ENCODE measurements at regions not wholly inside any gene's neighbourhood (a gene's known extent, or its start where the extent isn't known, plus 50 kb on each side); places are given as distances from the start of the nearest gene placed in this dataset.

DNA sequence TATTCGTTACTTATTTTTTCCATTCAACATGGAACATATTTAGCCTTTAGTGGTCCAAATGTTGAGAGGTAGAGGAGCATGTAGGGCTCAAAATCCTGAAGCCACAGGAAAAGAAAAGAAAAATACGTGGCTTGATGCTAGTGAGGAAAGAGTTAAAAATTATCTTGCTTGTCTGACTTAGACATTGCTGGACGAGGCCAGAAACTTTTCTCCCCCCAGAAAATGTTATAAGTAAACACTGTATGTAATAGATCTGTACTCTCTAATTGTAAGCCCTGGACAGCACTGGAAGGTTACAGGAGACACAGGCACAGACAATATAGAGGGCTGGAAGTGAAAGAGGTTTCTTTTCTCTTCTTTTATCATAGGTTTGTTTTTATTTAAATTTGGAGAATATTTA, 165.6 kb downstream of the ZFP64 start:
- no peak overlapping the region for H3K18ac ChIP-seq (ENCODE audit: low read length)
- no peak overlapping the region for H4K8ac ChIP-seq (ENCODE audit: low read depth, low read length)
- H2BK5ac ChIP-seq (ENCODE audit: low read depth, low read length, poor library complexity): no peak overlapping the region
- H3K4ac ChIP-seq (ENCODE audit: low read depth, low read length): no peak overlapping the region
- no peaks in the 10 kb centered on the region for H3K4me1 ChIP-seq (ENCODE audit: control insufficient read depth in 1 of 2, insufficient read depth in 2 of 2, low read length in 2 of 2)
- no peaks in the 10 kb centered on the region for H3K27me3 ChIP-seq (ENCODE audit: insufficient read depth, low read length)
- no peak overlapping the region for H3K23ac ChIP-seq (ENCODE audit: low read length)
- no peak overlapping the region for H4K91ac ChIP-seq (ENCODE audit: low read depth, low read length)
- H3K14ac ChIP-seq (ENCODE audit: low read length): no peak overlapping the region
- H2AFZ ChIP-seq (ENCODE audit: insufficient read depth, low read length, poor library complexity): no peak overlapping the region
- H3K9ac ChIP-seq (ENCODE audit: low read length): no peak overlapping the region
- DNase-seq: no peak
- no peak overlapping the region for H2AK5ac ChIP-seq (ENCODE audit: low read length)
- H4K12ac ChIP-seq (ENCODE audit: low read depth, low read length): no peak overlapping the region
- H3K4me3 ChIP-seq (ENCODE audit: low read depth, low read length): no peak overlapping the region
- no peak overlapping the region for H2BK12ac ChIP-seq (ENCODE audit: low read length)
- no peaks in the 10 kb centered on the region for H3K36me3 ChIP-seq (ENCODE audit: control insufficient read depth in 1 of 2, insufficient read depth in 2 of 2, low read length in 2 of 2)
- H2BK120ac ChIP-seq (ENCODE audit: insufficient read depth, low read length, poor library complexity): no peak overlapping the region
- no peak overlapping the region for H3K4me2 ChIP-seq (ENCODE audit: low read length)
- H3K27ac ChIP-seq (ENCODE audit: low read depth, low read length): no peak overlapping the region
- no peaks in the 10 kb centered on the region for H3K79me1 ChIP-seq (ENCODE audit: low read length)
- no peaks in the 10 kb centered on the region for H3K79me2 ChIP-seq (ENCODE audit: control insufficient read depth, insufficient read depth, low read length, poor library complexity)
- WGBS (ENCODE audit: extremely low coverage, insufficient coverage, insufficient read length): no CpG with 5 or more reads among the region's 3 CpGs
- H3K9me3 ChIP-seq (ENCODE audit: insufficient read depth, low read depth, low read length): no peaks in the 10 kb centered on the region

DNA sequence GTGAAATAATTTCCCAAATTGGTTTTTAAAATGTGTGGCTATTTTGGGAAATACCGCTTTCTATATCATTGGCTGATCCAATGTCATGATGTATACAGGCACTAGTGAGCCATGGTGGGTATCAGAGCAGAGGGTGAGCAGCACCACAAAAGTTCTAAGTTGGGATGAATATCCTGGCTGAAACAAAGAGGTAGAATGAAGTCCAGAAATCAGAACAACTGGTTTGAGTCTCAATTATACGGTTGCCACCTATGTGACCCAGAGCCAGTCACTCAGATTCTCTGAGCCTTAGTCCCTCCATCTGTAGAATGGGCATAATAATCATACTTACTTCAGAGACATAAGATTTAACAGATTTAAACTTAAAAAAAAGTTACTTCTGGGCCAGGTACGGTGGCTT, 172.3 kb downstream of the ZFP64 start:
- Histone ChIP-seq H4K12ac (ENCODE audit: low read depth, low read length) (no peak overlapping the region), H3K9ac (ENCODE audit: low read length) (no peak overlapping the region), H3K79me2 (ENCODE audit: control insufficient read depth, insufficient read depth, low read length, poor library complexity) (no peaks in the 10 kb centered on the region), H3K36me3 (ENCODE audit: control insufficient read depth in 1 of 2, insufficient read depth in 2 of 2, low read length in 2 of 2) (no peaks in the 10 kb centered on the region), H3K4ac (ENCODE audit: low read depth, low read length) (no peak overlapping the region), H2BK5ac (ENCODE audit: low read depth, low read length, poor library complexity) (no peak overlapping the region), H4K91ac (ENCODE audit: low read depth, low read length) (no peak overlapping the region), H3K27me3 (ENCODE audit: insufficient read depth, low read length) (no peaks in the 10 kb centered on the region), H3K79me1 (ENCODE audit: low read length) (no peaks in the 10 kb centered on the region), H3K14ac (ENCODE audit: low read length) (no peak overlapping the region), H2AFZ (ENCODE audit: insufficient read depth, low read length, poor library complexity) (no peak overlapping the region), H3K4me1 (ENCODE audit: control insufficient read depth in 1 of 2, insufficient read depth in 2 of 2, low read length in 2 of 2) (no peaks in the 10 kb centered on the region), H3K27ac (ENCODE audit: low read depth, low read length) (no peak overlapping the region), H3K4me3 (ENCODE audit: low read depth, low read length) (no peak overlapping the region), H4K8ac (ENCODE audit: low read depth, low read length) (no peak overlapping the region), H3K4me2 (ENCODE audit: low read length) (no peak overlapping the region), H2BK120ac (ENCODE audit: insufficient read depth, low read length, poor library complexity) (no peak overlapping the region), H2AK5ac (ENCODE audit: low read length) (no peak overlapping the region), H2BK12ac (ENCODE audit: low read length) (no peak overlapping the region), H3K9me3 (ENCODE audit: insufficient read depth, low read depth, low read length) (no peaks in the 10 kb centered on the region), H3K23ac (ENCODE audit: low read length) (no peak overlapping the region), H3K18ac (ENCODE audit: low read length) (no peak overlapping the region)
- no peak for DNase-seq
- no CpG with 5 or more reads among the region's 3 CpGs for WGBS (ENCODE audit: extremely low coverage, insufficient coverage, insufficient read length)

DNA sequence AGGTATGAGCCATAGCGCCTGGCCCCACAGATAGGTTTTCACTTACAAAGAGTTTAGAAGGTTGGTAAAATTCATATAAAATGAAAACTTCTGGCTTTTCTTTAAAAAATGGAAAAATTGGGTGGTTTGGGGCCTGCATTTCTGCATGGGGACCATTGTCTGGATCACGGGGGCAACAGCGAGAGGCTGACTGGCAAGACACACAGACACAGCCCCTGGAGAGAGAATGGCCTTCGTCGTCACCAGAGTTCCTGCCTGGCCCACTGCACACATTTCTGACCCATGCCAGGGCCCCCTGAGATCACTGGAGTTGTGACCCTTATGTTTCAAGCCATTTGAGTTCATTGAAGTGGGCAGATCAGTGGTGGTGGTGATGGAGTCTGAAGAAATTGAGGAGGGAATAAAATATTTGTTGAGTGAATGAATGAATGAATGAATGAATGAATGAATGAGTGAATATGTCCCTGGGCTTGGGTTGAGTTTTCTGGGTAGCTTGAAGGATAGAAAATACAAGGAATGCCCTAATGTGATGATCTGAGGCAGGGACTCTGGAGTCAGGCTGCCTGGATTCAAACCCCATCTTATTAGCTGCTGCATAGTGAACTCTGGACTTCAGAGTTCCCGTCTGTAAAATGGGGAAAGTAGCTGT, 173.8 kb downstream of the ZFP64 start:
- no peak overlapping the region for H3K27ac ChIP-seq (ENCODE audit: low read depth, low read length)
- H4K8ac ChIP-seq (ENCODE audit: low read depth, low read length): no peak overlapping the region
- WGBS (ENCODE audit: extremely low coverage, insufficient coverage, insufficient read length): no CpG with 5 or more reads among the region's 6 CpGs
- H2BK12ac ChIP-seq (ENCODE audit: low read length): no peak overlapping the region
- no peak for DNase-seq
- H2BK5ac ChIP-seq (ENCODE audit: low read depth, low read length, poor library complexity): no peak overlapping the region
- no peaks in the 10 kb centered on the region for H3K9me3 ChIP-seq (ENCODE audit: insufficient read depth, low read depth, low read length)
- H2AFZ ChIP-seq (ENCODE audit: insufficient read depth, low read length, poor library complexity): no peak overlapping the region
- no peak overlapping the region for H3K4ac ChIP-seq (ENCODE audit: low read depth, low read length)
- H3K23ac ChIP-seq (ENCODE audit: low read length): no peak overlapping the region
- H2AK5ac ChIP-seq (ENCODE audit: low read length): no peak overlapping the region
- H3K9ac ChIP-seq (ENCODE audit: low read length): no peak overlapping the region
- H3K4me2 ChIP-seq (ENCODE audit: low read length): no peak overlapping the region
- H2BK120ac ChIP-seq (ENCODE audit: insufficient read depth, low read length, poor library complexity): no peak overlapping the region
- H4K12ac ChIP-seq (ENCODE audit: low read depth, low read length): no peak overlapping the region
- H3K79me2 ChIP-seq (ENCODE audit: control insufficient read depth, insufficient read depth, low read length, poor library complexity): no peaks in the 10 kb centered on the region
- H3K79me1 ChIP-seq (ENCODE audit: low read length): no peaks in the 10 kb centered on the region
- no peaks in the 10 kb centered on the region for H3K36me3 ChIP-seq (ENCODE audit: control insufficient read depth in 1 of 2, insufficient read depth in 2 of 2, low read length in 2 of 2)
- no peaks in the 10 kb centered on the region for H3K27me3 ChIP-seq (ENCODE audit: insufficient read depth, low read length)
- H3K4me3 ChIP-seq (ENCODE audit: low read depth, low read length): no peak overlapping the region
- H3K14ac ChIP-seq (ENCODE audit: low read length): no peak overlapping the region
- no peaks in the 10 kb centered on the region for H3K4me1 ChIP-seq (ENCODE audit: control insufficient read depth in 1 of 2, insufficient read depth in 2 of 2, low read length in 2 of 2)
- H3K18ac ChIP-seq (ENCODE audit: low read length): no peak overlapping the region
- no peak overlapping the region for H4K91ac ChIP-seq (ENCODE audit: low read depth, low read length)

DNA sequence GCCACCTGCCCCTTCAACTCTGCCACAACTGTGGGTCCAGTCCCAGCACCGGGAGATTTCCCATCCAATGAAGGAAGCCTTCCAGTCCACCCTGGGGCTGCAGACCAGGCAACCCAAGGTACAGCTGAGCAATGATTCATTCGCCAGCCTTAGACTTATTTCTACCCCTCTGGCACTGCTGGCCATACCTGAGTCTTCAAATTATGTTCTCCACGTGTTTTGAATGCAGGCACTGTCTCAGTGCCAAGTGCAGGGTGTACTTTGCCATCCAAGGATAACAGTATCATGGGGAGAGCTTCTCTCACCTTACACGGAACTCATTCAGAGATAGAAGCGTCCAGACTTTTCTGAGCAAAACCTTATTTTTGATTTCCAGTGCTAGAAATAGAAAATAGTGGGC, 175.6 kb downstream of the ZFP64 start:
- H2AFZ ChIP-seq (ENCODE audit: insufficient read depth, low read length, poor library complexity): no peak overlapping the region

More for the DNA sequence above, 175.6 kb downstream of the ZFP64 start:
- H3K4ac ChIP-seq (ENCODE audit: low read depth, low read length): no peak overlapping the region
- no peaks in the 10 kb centered on the region for H3K36me3 ChIP-seq (ENCODE audit: control insufficient read depth in 1 of 2, insufficient read depth in 2 of 2, low read length in 2 of 2)
- H3K79me1 ChIP-seq (ENCODE audit: low read length): no peaks in the 10 kb centered on the region
- H3K14ac ChIP-seq (ENCODE audit: low read length): no peak overlapping the region
- no peak overlapping the region for H3K27ac ChIP-seq (ENCODE audit: low read depth, low read length)
- H3K23ac ChIP-seq (ENCODE audit: low read length): no peak overlapping the region
- H3K4me3 ChIP-seq (ENCODE audit: low read depth, low read length): no peak overlapping the region
- no peak overlapping the region for H2BK5ac ChIP-seq (ENCODE audit: low read depth, low read length, poor library complexity)
- H4K12ac ChIP-seq (ENCODE audit: low read depth, low read length): no peak overlapping the region
- no peak overlapping the region for H4K8ac ChIP-seq (ENCODE audit: low read depth, low read length)
- no peaks in the 10 kb centered on the region for H3K4me1 ChIP-seq (ENCODE audit: control insufficient read depth in 1 of 2, insufficient read depth in 2 of 2, low read length in 2 of 2)
- no peak overlapping the region for H3K4me2 ChIP-seq (ENCODE audit: low read length)
- no peak overlapping the region for H3K9ac ChIP-seq (ENCODE audit: low read length)
- no CpG with 5 or more reads among the region's 5 CpGs for WGBS (ENCODE audit: extremely low coverage, insufficient coverage, insufficient read length)
- H2BK12ac ChIP-seq (ENCODE audit: low read length): no peak overlapping the region
- H2AK5ac ChIP-seq (ENCODE audit: low read length): no peak overlapping the region
- no peaks in the 10 kb centered on the region for H3K79me2 ChIP-seq (ENCODE audit: control insufficient read depth, insufficient read depth, low read length, poor library complexity)
- no peak overlapping the region for H3K18ac ChIP-seq (ENCODE audit: low read length)
- no peak for DNase-seq
- H3K27me3 ChIP-seq (ENCODE audit: insufficient read depth, low read length): no peaks in the 10 kb centered on the region
- no peak overlapping the region for H4K91ac ChIP-seq (ENCODE audit: low read depth, low read length)
- no peak overlapping the region for H2BK120ac ChIP-seq (ENCODE audit: insufficient read depth, low read length, poor library complexity)
- H3K9me3 ChIP-seq (ENCODE audit: insufficient read depth, low read depth, low read length): no peaks in the 10 kb centered on the region

All from trophoblast cell (in vitro differentiated cells and primary cell).